Retinal pigment epithelial cell (primary cell): ENCODE measurements at regions not wholly inside any gene's neighbourhood (a gene's known extent, or its start where the extent isn't known, plus 50 kb on each side); places are given as distances from the start of the nearest gene placed in this dataset.

Source experiments
- DNase-seq: peaks from one replicate; pipeline ENCODE4 v3.0.0-alpha.2; 2010; ENCODE audit warnings: low read depth
- H3K4me3 ChIP-seq: 2 replicates; pipeline ENCODE4 v1.5.1; 2011; ENCODE audit warnings: mild to moderate bottlenecking, low read length, control low read depth, moderate library complexity
- TF ChIP-seq, protein P1 (sequence below): conservative IDR thresholded peaks from 2 replicates; pipeline ENCODE4 v1.5.1; 2011; ENCODE audit warnings: low read depth, low read length, control low read depth, inconsistent platforms

DNA sequence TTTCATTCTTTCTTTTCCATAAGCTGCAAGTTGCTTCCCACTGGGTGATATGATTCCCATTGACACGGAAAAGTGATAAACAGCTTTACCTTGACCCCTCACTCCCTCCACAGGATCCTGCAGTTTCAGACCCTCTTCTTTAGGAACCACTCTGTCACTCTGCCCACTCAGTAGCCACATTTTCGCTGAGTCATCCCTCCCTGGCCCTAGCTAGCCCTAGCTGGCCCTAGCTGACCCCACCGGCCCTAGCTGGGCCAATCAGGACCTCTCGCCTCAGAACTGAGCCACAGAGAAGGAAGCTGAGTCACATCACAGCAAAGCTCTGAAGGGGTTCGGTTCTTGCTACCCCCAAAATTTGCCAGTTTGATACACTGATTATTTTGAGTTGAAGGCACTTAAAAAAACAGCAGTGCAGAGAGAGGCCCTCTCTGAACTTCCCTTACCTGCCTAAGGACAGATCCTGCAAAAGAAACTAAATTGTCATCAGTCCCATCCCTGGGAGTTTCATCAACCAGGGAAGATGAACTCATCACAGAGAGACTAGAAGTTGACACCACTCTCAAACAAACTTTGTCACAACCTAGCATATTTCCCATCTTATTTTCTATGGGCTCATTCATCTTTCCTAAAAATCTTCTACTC lies 233.5 kb upstream of the PROK2 start:
- no peak for DNase-seq
- TF ChIP-seq, protein P1, sequence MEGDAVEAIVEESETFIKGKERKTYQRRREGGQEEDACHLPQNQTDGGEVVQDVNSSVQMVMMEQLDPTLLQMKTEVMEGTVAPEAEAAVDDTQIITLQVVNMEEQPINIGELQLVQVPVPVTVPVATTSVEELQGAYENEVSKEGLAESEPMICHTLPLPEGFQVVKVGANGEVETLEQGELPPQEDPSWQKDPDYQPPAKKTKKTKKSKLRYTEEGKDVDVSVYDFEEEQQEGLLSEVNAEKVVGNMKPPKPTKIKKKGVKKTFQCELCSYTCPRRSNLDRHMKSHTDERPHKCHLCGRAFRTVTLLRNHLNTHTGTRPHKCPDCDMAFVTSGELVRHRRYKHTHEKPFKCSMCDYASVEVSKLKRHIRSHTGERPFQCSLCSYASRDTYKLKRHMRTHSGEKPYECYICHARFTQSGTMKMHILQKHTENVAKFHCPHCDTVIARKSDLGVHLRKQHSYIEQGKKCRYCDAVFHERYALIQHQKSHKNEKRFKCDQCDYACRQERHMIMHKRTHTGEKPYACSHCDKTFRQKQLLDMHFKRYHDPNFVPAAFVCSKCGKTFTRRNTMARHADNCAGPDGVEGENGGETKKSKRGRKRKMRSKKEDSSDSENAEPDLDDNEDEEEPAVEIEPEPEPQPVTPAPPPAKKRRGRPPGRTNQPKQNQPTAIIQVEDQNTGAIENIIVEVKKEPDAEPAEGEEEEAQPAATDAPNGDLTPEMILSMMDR: no peak
- no peak overlapping the region for H3K4me3 ChIP-seq

- H3K4me3 ChIP-seq: no peak overlapping the region
- DNase-seq: no peak
- TF ChIP-seq, protein P1: no peak
These were observed 233.0 kb upstream of the PROK2 start for GRCh38 chr3:72017935-72018334.

DNA sequence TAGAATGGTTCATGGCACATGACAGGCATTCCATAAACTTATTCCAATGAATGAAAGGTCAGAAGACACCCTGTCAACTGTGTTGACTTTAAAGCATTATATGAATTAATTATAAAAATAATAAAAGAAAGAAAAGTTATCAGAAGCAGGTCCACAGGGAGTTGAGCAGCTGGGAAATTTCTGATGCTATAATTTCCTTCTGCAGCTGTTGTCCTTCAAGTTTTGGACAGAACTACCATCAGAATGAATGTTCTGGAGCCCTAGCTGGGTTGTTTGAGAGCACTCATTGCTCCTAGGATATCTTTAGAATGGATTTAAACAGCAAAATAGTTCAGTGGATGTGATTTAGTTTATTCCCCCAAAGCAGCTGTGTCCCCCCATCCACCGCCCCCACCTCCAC lies 232.4 kb upstream of the PROK2 start:
- TF ChIP-seq, protein P1: no peak

GRCh38 chr3:72015463-72015862 lies 230.5 kb upstream of the PROK2 start:
- TF ChIP-seq, protein P1: no peak
- no peak for DNase-seq
- H3K4me3 ChIP-seq: no peak overlapping the region

More for the DNA sequence above, 232.4 kb upstream of the PROK2 start:
- no peak overlapping the region for H3K4me3 ChIP-seq
- DNase-seq: no peak

- no peak overlapping the region for H3K4me3 ChIP-seq
- TF ChIP-seq, protein P1: no peak
- no peak for DNase-seq
These were observed 228.1 kb upstream of the PROK2 start for GRCh38 chr3:72013084-72013483.

- TF ChIP-seq, protein P1: no peak
- H3K4me3 ChIP-seq: no peak overlapping the region
- no peak for DNase-seq
These were observed 227.4 kb upstream of the PROK2 start for GRCh38 chr3:72012363-72012762.

GRCh38 chr3:72011485-72011884 lies 226.5 kb upstream of the PROK2 start:
- no peak for DNase-seq
- TF ChIP-seq, protein P1: no peak
- H3K4me3 ChIP-seq: no peak overlapping the region
